ENCODE measurements at regions not wholly inside any gene's neighbourhood (a gene's known extent, or its start where the extent isn't known, plus 50 kb on each side); places are given as distances from the start of the nearest gene placed in this dataset.

- no peaks in the 10 kb centered on the region for H3K36me3 ChIP-seq
- H3K4me1 ChIP-seq = no peaks in the 10 kb centered on the region
- TF ChIP-seq POLR2A (IDR thresholded peaks at IDR 0.05) = no peak
- H3K4me3 ChIP-seq = no peak overlapping the region
- H3K9me3 ChIP-seq = no peaks in the 10 kb centered on the region
- H3K27ac ChIP-seq = no peak overlapping the region
- in situ Hi-C loops (cut with MboI; ENCODE audit: low pct_ligation_motif_present in 1 of 4, low pct_unique_long_range_greater_than_20kb in 1 of 4, low sequenced_read_pairs in 3 of 4) (no loop called here), intact Hi-C loops (cut with DNase I; ENCODE audit: low total_unique reads) (no loop called here)
- 80 to 82% methylated on average over 1 to 4 of the region's 4 CpGs for WGBS, 2 donors (ENCODE audit: low coverage in 1 of 2)
- no peaks in the 10 kb centered on the region for H3K27me3 ChIP-seq
- no peak for DNase-seq
These were observed 282.2 kb upstream of the LRRN1 start for GRCh38 chr3:3516996-3517395.

GRCh38 chr3:3516384-3516783 lies 282.8 kb upstream of the LRRN1 start:
- no peaks in the 10 kb centered on the region for H3K27me3 ChIP-seq
- in situ Hi-C loops (cut with MboI; ENCODE audit: low pct_ligation_motif_present in 1 of 4, low pct_unique_long_range_greater_than_20kb in 1 of 4, low sequenced_read_pairs in 3 of 4) (no loop called here), intact Hi-C loops (cut with DNase I; ENCODE audit: low total_unique reads) (no loop called here)
- DNase-seq = no peak
- TF ChIP-seq POLR2AphosphoS5 (IDR thresholded peaks at IDR 0.05) (no peak), POLR2A (IDR thresholded peaks at IDR 0.05) (no peak), CTCF (IDR thresholded peaks at IDR 0.05) (no peak), EP300 (IDR thresholded peaks at IDR 0.05; ENCODE audit: low read depth) (no peak)
- H3K27ac ChIP-seq = no peak overlapping the region
- H3K4me3 ChIP-seq = no peak overlapping the region
- H3K9me3 ChIP-seq = no peaks in the 10 kb centered on the region
- H3K36me3 ChIP-seq = no peaks in the 10 kb centered on the region
- H3K4me1 ChIP-seq = no peaks in the 10 kb centered on the region

DNA sequence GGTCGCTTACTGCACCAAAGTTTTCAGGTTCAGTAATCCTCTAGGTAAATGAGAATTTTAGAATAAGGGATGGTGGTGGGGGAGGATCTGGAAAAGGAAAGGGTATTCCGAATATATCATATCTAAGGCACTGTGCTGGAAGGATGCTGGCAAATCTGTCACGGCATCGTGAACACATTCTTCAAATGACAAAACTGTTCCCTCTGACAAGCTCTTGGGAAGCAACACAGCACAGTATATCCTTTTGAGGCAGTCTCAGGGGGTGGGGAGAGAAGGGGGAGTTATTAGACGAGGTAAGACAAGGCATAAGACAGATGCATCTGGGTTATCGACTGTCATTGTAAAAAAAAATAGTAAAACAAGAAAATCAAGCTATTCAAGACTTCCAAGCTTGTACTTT lies 289.6 kb upstream of the LRRN1 start:
- H3K27me3 ChIP-seq = no peaks in the 10 kb centered on the region
- intact Hi-C loops (cut with DNase I; ENCODE audit: low total_unique reads) (no loop called here), in situ Hi-C loops (cut with MboI; ENCODE audit: low pct_ligation_motif_present in 1 of 4, low pct_unique_long_range_greater_than_20kb in 1 of 4, low sequenced_read_pairs in 3 of 4) (no loop called here)
- no peak for DNase-seq
- no peaks in the 10 kb centered on the region for H3K36me3 ChIP-seq
- TF ChIP-seq EP300 (IDR thresholded peaks at IDR 0.05; ENCODE audit: low read depth) (no peak), CTCF (IDR thresholded peaks at IDR 0.05) (no peak), POLR2A (IDR thresholded peaks at IDR 0.05) (no peak), POLR2AphosphoS5 (IDR thresholded peaks at IDR 0.05) (no peak)
- H3K9me3 ChIP-seq = no peaks in the 10 kb centered on the region
- no peaks in the 10 kb centered on the region for H3K4me1 ChIP-seq
- H3K27ac ChIP-seq = no peak overlapping the region
- no peak overlapping the region for H3K4me3 ChIP-seq
- 49 to 65% methylated on average over 6 of the region's 6 CpGs for WGBS, 2 donors (ENCODE audit: low coverage in 1 of 2)

DNA sequence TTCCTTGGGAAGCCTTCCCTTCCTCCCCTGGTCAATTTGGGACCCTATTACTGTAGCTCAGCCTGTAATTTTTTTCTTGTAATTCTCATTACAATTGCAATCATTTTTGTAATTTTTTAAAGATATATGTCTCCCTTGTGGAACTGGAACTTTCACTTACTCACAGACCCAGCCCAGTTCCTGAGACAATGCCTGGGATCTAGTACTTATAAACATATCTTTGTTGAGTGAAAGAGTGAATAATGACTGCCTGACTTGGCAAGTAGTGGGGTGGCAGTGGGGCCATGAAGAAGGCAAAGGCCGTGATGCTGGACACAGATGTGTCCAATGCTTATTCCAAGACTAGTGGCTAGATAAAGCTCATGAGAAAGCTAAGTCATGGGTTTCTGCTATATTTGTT lies 294.5 kb upstream of the LRRN1 start:
- Histone ChIP-seq H3K4me1 (no peaks in the 10 kb centered on the region), H3K36me3 (no peaks in the 10 kb centered on the region), H3K4me3 (no peak overlapping the region), H3K9me3 (no peaks in the 10 kb centered on the region), H3K27me3 (no peaks in the 10 kb centered on the region), H3K27ac (no peak overlapping the region)
- in situ Hi-C loops (cut with MboI; ENCODE audit: low pct_ligation_motif_present in 1 of 4, low pct_unique_long_range_greater_than_20kb in 1 of 4, low sequenced_read_pairs in 3 of 4) = no loop called here
- intact Hi-C loops (cut with DNase I; ENCODE audit: low total_unique reads) = no loop called here
- 88% methylated on average over 1 of the region's 1 CpG; no CpG with 5 or more reads in 1 of the 2 donors for WGBS, 2 donors (ENCODE audit: low coverage in 1 of 2)
- DNase-seq = no peak
- TF ChIP-seq EP300 (IDR thresholded peaks at IDR 0.05; ENCODE audit: low read depth) (no peak), POLR2A (IDR thresholded peaks at IDR 0.05) (no peak), CTCF (IDR thresholded peaks at IDR 0.05) (no peak), POLR2AphosphoS5 (IDR thresholded peaks at IDR 0.05) (no peak)

- no peak overlapping the region for H3K4me3 ChIP-seq
- no peaks in the 10 kb centered on the region for H3K36me3 ChIP-seq
- H3K27ac ChIP-seq = no peak overlapping the region
- in situ Hi-C loops (cut with MboI; ENCODE audit: low pct_ligation_motif_present in 1 of 4, low pct_unique_long_range_greater_than_20kb in 1 of 4, low sequenced_read_pairs in 3 of 4) = no loop called here
- H3K27me3 ChIP-seq = no peaks in the 10 kb centered on the region
- no peaks in the 10 kb centered on the region for H3K4me1 ChIP-seq
- no peak for DNase-seq
- no peaks in the 10 kb centered on the region for H3K9me3 ChIP-seq
- WGBS, 2 donors (ENCODE audit: low coverage in 1 of 2) = 76 to 78% methylated on average over 4 of the region's 4 CpGs
- TF ChIP-seq CTCF (IDR thresholded peaks at IDR 0.05) (no peak), POLR2AphosphoS5 (IDR thresholded peaks at IDR 0.05) (no peak), POLR2A (IDR thresholded peaks at IDR 0.05) (no peak), EP300 (IDR thresholded peaks at IDR 0.05; ENCODE audit: low read depth) (no peak)
- intact Hi-C loops (cut with DNase I; ENCODE audit: low total_unique reads) = no loop called here
These were observed 295.8 kb upstream of the LRRN1 start for GRCh38 chr3:3503411-3503810.

All from transverse colon (tissue), 4 donors.